Testis (tissue), 2 donors: ENCODE measurements at regions not wholly inside any gene's neighbourhood (a gene's known extent, or its start where the extent isn't known, plus 50 kb on each side); places are given as distances from the start of the nearest gene placed in this dataset.
"Not testable (repeated sequence)": the region's sequence is repeated elsewhere in the genome, so short reads cannot be mapped to it uniquely, and the experiment has no call there.

Experiments used
- DNase-seq: peaks from one replicate; pipeline ENCODE4 v3.0.0-alpha.2; 2019
- H3K27ac ChIP-seq, 2 donors: fragments of 200-600 bp; sonication (generic); one replicate each; pipeline ENCODE4 v1.5.1; 2019
- H3K27me3 ChIP-seq: fragments of 200-600 bp; sonication (generic); one replicate; pipeline ENCODE4 v1.5.1; 2019
- H3K36me3 ChIP-seq: fragments of 200-600 bp; sonication (generic); one replicate; pipeline ENCODE4 v1.5.1; 2017; ENCODE audit warnings: low read depth; ENCODE audit errors: missing control alignments
- H3K4me1 ChIP-seq: fragments of 200-600 bp; sonication (generic); one replicate; pipeline ENCODE4 v1.5.1; 2019
- H3K4me3 ChIP-seq, 2 donors: fragments of 200-600 bp; sonication (generic); one replicate each; pipeline ENCODE4 v1.5.1; 2017 to 2019
- H3K9me3 ChIP-seq: fragments of 200-600 bp; sonication (generic); one replicate; pipeline ENCODE4 v1.5.1; 2017
- CTCF ChIP-seq, 3 experiments: fragments of 450-650 bp in 2 of 3; fragments of 200-600 bp in 1 of 3; sonication (generic) in 1 of 3; IDR thresholded peaks; one replicate each; pipeline ENCODE4 v1.5.1; 2016 to 2019; ENCODE audit warnings: antibody characterized with exemption in 3 of 3, mild to moderate bottlenecking in 2 of 3, moderate library complexity in 1 of 3
- POLR2A ChIP-seq: fragments of 450-650 bp; IDR thresholded peaks from one replicate; pipeline ENCODE4 v1.6.1; 2017; ENCODE audit warnings: antibody characterized with exemption, mild to moderate bottlenecking, moderate library complexity
- WGBS, 2 donors: methylation state at CpG; one replicate each; pipeline ENCODE4 v1.1.5; 2018; 5-methylcytosine and 5-hydroxymethylcytosine counted together
- intact Hi-C: fragments of 100-400 bp; cut with DNase I; formaldehyde crosslinking; loops from one replicate; pipeline ENCODE4 v1.15.1; 2023; ENCODE audit warnings: low total_unique reads

- no peaks in the 10 kb centered on the region for H3K36me3 ChIP-seq
- H3K27ac ChIP-seq: no peak overlapping the region
- DNase-seq: no peak
- TF ChIP-seq POLR2A: no peak
- intact Hi-C loops: no loop called here
- no peak overlapping the region for H3K4me3 ChIP-seq
- no peaks in the 10 kb centered on the region for H3K27me3 ChIP-seq
- no peaks in the 10 kb centered on the region for H3K9me3 ChIP-seq
- H3K4me1 ChIP-seq: no peaks in the 10 kb centered on the region
Measured at GRCh38 chr4:132694775-132695174, 454.3 kb upstream of the PCDH10 start.

DNA sequence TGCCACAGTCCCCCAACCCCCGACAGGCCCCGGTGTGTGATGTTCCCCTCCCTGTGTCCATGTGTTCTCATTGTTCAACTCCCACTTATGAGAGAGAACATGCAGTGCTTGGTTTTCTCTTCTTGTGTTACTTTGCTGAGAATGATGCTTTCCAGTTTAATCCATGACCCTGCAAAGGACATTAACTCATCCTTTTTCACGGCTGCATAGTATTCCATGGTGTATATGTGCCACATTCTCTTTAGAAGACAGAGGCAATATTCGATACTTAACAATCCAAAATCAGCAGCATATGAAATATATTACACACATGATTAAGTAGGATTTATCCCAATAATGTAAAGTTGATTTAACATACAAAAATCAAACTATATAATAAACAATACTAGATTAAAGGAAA is 451.6 kb upstream of the PCDH10 start:
- H3K4me3 ChIP-seq, H3K4me1 ChIP-seq, H3K27me3 ChIP-seq, DNase-seq, H3K27ac ChIP-seq, H3K36me3 ChIP-seq, intact Hi-C loops, H3K9me3 ChIP-seq: not testable (repeated sequence)
- WGBS, 2 donors: 68 to 75% methylated on average over 4 of the region's 4 CpGs

DNA sequence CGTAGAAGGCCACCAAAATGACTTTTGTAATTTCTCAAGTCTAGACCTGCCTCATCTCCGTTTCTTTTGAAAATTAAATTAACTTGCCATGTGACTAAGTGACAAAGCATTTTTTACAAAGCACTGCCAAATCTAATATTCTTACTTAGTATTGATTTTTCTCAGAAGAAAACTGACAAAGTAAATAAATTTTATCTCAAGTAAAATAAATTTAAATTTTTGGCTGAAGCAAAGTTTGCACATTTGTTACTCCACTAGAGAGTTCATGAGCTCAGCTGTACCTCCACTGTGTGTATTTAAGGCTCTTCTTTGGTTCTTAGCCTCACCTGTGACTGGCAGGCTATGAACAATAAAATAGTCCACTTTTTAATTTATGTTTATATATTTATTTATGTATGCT is 441.1 kb upstream of the PCDH10 start:
- Histone ChIP-seq H3K4me1 (no peaks in the 10 kb centered on the region), H3K27me3 (no peaks in the 10 kb centered on the region), H3K27ac (no peak overlapping the region), H3K4me3 (no peak overlapping the region), H3K36me3 (no peaks in the 10 kb centered on the region), H3K9me3 (no peaks in the 10 kb centered on the region)
- WGBS, 2 donors: 80 to 84% methylated on average over 2 of the region's 2 CpGs
- no peak for DNase-seq
- intact Hi-C loops: no loop called here
- TF ChIP-seq CTCF (IDR thresholded peaks at IDR 0.05) (no peak), POLR2A (no peak)

- Histone ChIP-seq H3K4me3 (no peak overlapping the region), H3K27me3 (no peaks in the 10 kb centered on the region), H3K9me3 (no peaks in the 10 kb centered on the region), H3K36me3 (no peaks in the 10 kb centered on the region), H3K27ac (no peak overlapping the region), H3K4me1 (no peaks in the 10 kb centered on the region)
- intact Hi-C loops: no loop called here
- TF ChIP-seq CTCF (IDR thresholded peaks at IDR 0.05) (no peak), POLR2A (no peak)
- DNase-seq: no peak
- WGBS, 2 donors: 73 to 79% methylated on average over 1 of the region's 1 CpG
Measured at GRCh38 chr4:132709056-132709455, 440.0 kb upstream of the PCDH10 start.

DNA sequence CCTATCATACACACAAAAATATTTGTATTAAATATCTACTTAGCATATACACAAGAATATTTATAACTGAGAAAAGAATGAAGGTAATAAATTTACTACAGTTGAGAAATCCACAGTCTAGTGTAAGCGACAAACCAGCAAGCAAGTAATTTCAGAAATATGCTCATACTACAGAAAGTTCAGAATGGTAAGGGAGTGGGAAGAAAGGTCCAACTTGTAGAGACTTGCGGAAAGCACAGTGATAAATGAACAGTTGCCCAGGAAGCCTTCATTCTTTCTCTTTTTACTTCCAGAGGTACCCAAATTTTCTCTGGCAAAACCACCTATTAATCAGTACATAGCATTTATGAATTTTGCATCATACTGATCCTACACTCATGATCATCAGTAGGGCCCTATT is 438.1 kb upstream of the PCDH10 start:
- Histone ChIP-seq H3K4me1 (no peaks in the 10 kb centered on the region), H3K36me3 (no peaks in the 10 kb centered on the region), H3K27ac (no peak overlapping the region), H3K4me3 (no peak overlapping the region), H3K9me3 (no peaks in the 10 kb centered on the region), H3K27me3 (no peaks in the 10 kb centered on the region)
- DNase-seq: no peak
- intact Hi-C loops: no loop called here
- 89 to 92% methylated on average over 2 of the region's 2 CpGs for WGBS, 2 donors
- TF ChIP-seq POLR2A (no peak), CTCF (IDR thresholded peaks at IDR 0.05) (no peak)

- no peak for DNase-seq
- Histone ChIP-seq H3K27ac (no peak overlapping the region), H3K4me1 (no peaks in the 10 kb centered on the region), H3K27me3 (no peaks in the 10 kb centered on the region), H3K4me3 (no peak overlapping the region), H3K9me3 (no peaks in the 10 kb centered on the region), H3K36me3 (no peaks in the 10 kb centered on the region)
- intact Hi-C loops: no loop called here
- WGBS, 2 donors: 92 to 93% methylated on average over 3 of the region's 3 CpGs
- TF ChIP-seq POLR2A (no peak), CTCF (IDR thresholded peaks at IDR 0.05) (no peak)
Measured at GRCh38 chr4:132737344-132737743, 411.8 kb upstream of the PCDH10 start.
